ENCODE measurements at regions not wholly inside any gene's neighbourhood (a gene's known extent, or its start where the extent isn't known, plus 50 kb on each side); places are given as distances from the start of the nearest gene placed in this dataset.
A peak's percentile ranks its signal among the peaks of the same experiment; 100 is the strongest.
"Not testable (repeated sequence)": the region's sequence is repeated elsewhere in the genome, so short reads cannot be mapped to it uniquely, and the experiment has no call there.

- TF ChIP-seq GMEB1 (CRISPR knock-in tag; IDR thresholded peaks at IDR 0.05), result peak; percentile 46; the same call in 1 of the 2 replicates
- peak; percentile 74 for TF ChIP-seq CXXC5 (CRISPR knock-in tag; IDR thresholded peaks at IDR 0.05)
- peak; percentile 82 for TF ChIP-seq CC2D1A (IDR thresholded peaks at IDR 0.05)
- TF ChIP-seq ATF7 (IDR thresholded peaks at IDR 0.05), result peak; percentile 62; the same call in 1 of the 2 replicates
- TF ChIP-seq ZBTB11 (CRISPR knock-in tag; IDR thresholded peaks at IDR 0.05), result peak in 1 of 3 experiments; percentile 41; a peak in 1 of 6 replicates
- peak; percentile 15; the same call in 1 of the 2 replicates for TF ChIP-seq MYC (IDR thresholded peaks at IDR 0.05; ENCODE audit: low read depth, low read length)
- TF ChIP-seq MYC (CRISPR knock-in tag; IDR thresholded peaks at IDR 0.05; ENCODE audit: borderline replicate concordance, low read depth), result not testable (repeated sequence)
These were observed 91.2 kb upstream of the GRM7 start (continued) for GRCh38 chr3:6769532-6770396.
